GM23338 (cell line): ENCODE measurements at regions not wholly inside any gene's neighbourhood (a gene's known extent, or its start where the extent isn't known, plus 50 kb on each side); places are given as distances from the start of the nearest gene placed in this dataset.

Experiments
- ATAC-seq: fragments of 200-7000 bp; cut with Tn5 transposase; 3 replicates; pipeline ENCODE4 v1.9.1; 2020
- DNase-seq: peaks from one replicate; pipeline ENCODE4 v3.0.0-alpha.2; 2015; ENCODE audit warnings: low spot score
- H2AFZ ChIP-seq: fragments of 200-600 bp; sonication (generic); 2 replicates; pipeline ENCODE4 v1.8.0; 2016; ENCODE audit warnings: antibody characterized with exemption, mild to moderate bottlenecking, moderate library complexity
- H3F3A ChIP-seq: fragments of 200-600 bp; sonication (generic); replicated peaks from 2 replicates; pipeline ENCODE4 v1.8.0; 2017; ENCODE audit warnings: antibody characterized with exemption, mixed run types, low read depth
- H3K27ac ChIP-seq: fragments of 200-600 bp; sonication (generic); 2 replicates; pipeline ENCODE4 v1.6.1; 2016; ENCODE audit warnings: low read depth
- H3K27me3 ChIP-seq: fragments of 200-600 bp; sonication (generic); 2 replicates; pipeline ENCODE4 v1.8.0; 2016; ENCODE audit warnings: mild to moderate bottlenecking, mixed run types, moderate library complexity; ENCODE audit not compliant: insufficient read depth
- H3K36me3 ChIP-seq: fragments of 200-600 bp; sonication (generic); 2 replicates; pipeline ENCODE4 v1.8.0; 2016; ENCODE audit warnings: mild to moderate bottlenecking; ENCODE audit not compliant: insufficient read depth
- H3K4me1 ChIP-seq: fragments of 200-600 bp; sonication (generic); 2 replicates; pipeline ENCODE4 v1.8.0; 2016; ENCODE audit warnings: mild to moderate bottlenecking, moderate library complexity; ENCODE audit not compliant: insufficient read depth
- H3K4me2 ChIP-seq: fragments of 200-600 bp; sonication (generic); 2 replicates; pipeline ENCODE4 v1.7.1; 2017; ENCODE audit warnings: mixed run types
- H3K4me3 ChIP-seq: fragments of 200-600 bp; sonication (generic); 2 replicates; pipeline ENCODE4 v1.6.1; 2016; ENCODE audit warnings: mixed run types
- H3K79me2 ChIP-seq: fragments of 200-600 bp; sonication (generic); replicated peaks from 2 replicates; pipeline ENCODE4 v1.8.0; 2017; ENCODE audit warnings: mild to moderate bottlenecking; ENCODE audit not compliant: insufficient read depth
- H3K9me2 ChIP-seq: fragments of 200-600 bp; sonication (generic); 2 replicates; pipeline ENCODE4 v1.8.0; 2017; ENCODE audit not compliant: insufficient read depth
- H4K20me1 ChIP-seq: fragments of 200-600 bp; sonication (generic); replicated peaks from 2 replicates; pipeline ENCODE4 v1.8.0; 2017; ENCODE audit warnings: mild to moderate bottlenecking; ENCODE audit not compliant: insufficient read depth
- H3K27ac Mint-ChIP-seq: 2 replicates; pipeline ENCODE4 v1.8.0; 2020; ENCODE audit warnings: inconsistent platforms, mild to moderate bottlenecking, moderate library complexity, mixed read lengths
- H3K27me3 Mint-ChIP-seq: 3 replicates; pipeline ENCODE4 v1.8.0; 2022; ENCODE audit warnings: low read depth, mild to moderate bottlenecking, moderate library complexity, mixed read lengths, inconsistent platforms; ENCODE audit not compliant: insufficient read depth, poor library complexity
- H3K36me3 Mint-ChIP-seq: 3 replicates; pipeline ENCODE4 v1.8.0; 2021; ENCODE audit warnings: low read depth, mild to moderate bottlenecking, inconsistent platforms, moderate library complexity, mixed read lengths
- H3K4me1 Mint-ChIP-seq: 3 replicates; pipeline ENCODE4 v1.8.0; 2020; ENCODE audit warnings: mild to moderate bottlenecking, inconsistent platforms, mixed read lengths
- H3K4me3 Mint-ChIP-seq: 3 replicates; pipeline ENCODE4 v1.8.0; 2021; ENCODE audit warnings: moderate library complexity, mild to moderate bottlenecking, inconsistent platforms, mixed read lengths
- H3K9me3 Mint-ChIP-seq: 3 replicates; pipeline ENCODE4 v1.8.0; 2020; ENCODE audit warnings: moderate library complexity, mild to moderate bottlenecking, inconsistent platforms, mixed read lengths
- CREB1 ChIP-seq: fragments of 250-450 bp; sonication (Bioruptor Pico); IDR thresholded peaks from 2 replicates; pipeline ENCODE4 v1.5.0; 2020; ENCODE audit warnings: low read depth, mild to moderate bottlenecking, moderate library complexity
- CTCF ChIP-seq, 2 experiments: fragments of 200-600 bp in 1 of 2; sonication (generic) in 1 of 2; conservative IDR thresholded peaks; 2 replicates each; pipeline versions ENCODE4 v1.5.1 to v1.6.1; 2016 to 2017; ENCODE audit warnings: antibody characterized with exemption in 2 of 2, low read depth in 2 of 2, mild to moderate bottlenecking in 2 of 2, moderate library complexity in 1 of 2
- ETS1 ChIP-seq: IDR thresholded peaks from 2 replicates; pipeline ENCODE4 v1.6.1; 2016; ENCODE audit warnings: antibody characterized with exemption
- EZH2 ChIP-seq: fragments of 200-600 bp; sonication (generic); IDR thresholded peaks from one replicate; pipeline ENCODE4 v1.8.0; 2017; ENCODE audit warnings: antibody characterized with exemption, mild to moderate bottlenecking, low read depth; ENCODE audit not compliant: unreplicated experiment
- EZH2phosphoT487 ChIP-seq: fragments of 200-600 bp; sonication (generic); IDR thresholded peaks from one replicate; pipeline ENCODE4 v1.8.1; 2018; ENCODE audit warnings: antibody characterized with exemption; ENCODE audit not compliant: unreplicated experiment
- JUNB ChIP-seq: IDR thresholded peaks from one replicate; pipeline ENCODE4 v1.6.1; 2016; ENCODE audit warnings: antibody characterized with exemption; ENCODE audit not compliant: unreplicated experiment
- NANOG ChIP-seq: IDR thresholded peaks from 2 replicates; pipeline ENCODE4 v1.6.1; 2016; ENCODE audit warnings: antibody characterized with exemption, borderline replicate concordance
- POLR2AphosphoS5 ChIP-seq: IDR thresholded peaks from 2 replicates; pipeline ENCODE4 v1.6.1; 2016; ENCODE audit warnings: antibody characterized with exemption, low read depth
- REST ChIP-seq: IDR thresholded peaks from one replicate; pipeline ENCODE4 v1.6.1; 2018; ENCODE audit warnings: antibody characterized with exemption; ENCODE audit not compliant: unreplicated experiment
- ZNF331 ChIP-seq: fragments of 250-450 bp; sonication (Bioruptor Pico); IDR thresholded peaks from 2 replicates; pipeline ENCODE4 v1.5.0; 2020; ENCODE audit warnings: low read depth, mild to moderate bottlenecking, moderate library complexity

DNA sequence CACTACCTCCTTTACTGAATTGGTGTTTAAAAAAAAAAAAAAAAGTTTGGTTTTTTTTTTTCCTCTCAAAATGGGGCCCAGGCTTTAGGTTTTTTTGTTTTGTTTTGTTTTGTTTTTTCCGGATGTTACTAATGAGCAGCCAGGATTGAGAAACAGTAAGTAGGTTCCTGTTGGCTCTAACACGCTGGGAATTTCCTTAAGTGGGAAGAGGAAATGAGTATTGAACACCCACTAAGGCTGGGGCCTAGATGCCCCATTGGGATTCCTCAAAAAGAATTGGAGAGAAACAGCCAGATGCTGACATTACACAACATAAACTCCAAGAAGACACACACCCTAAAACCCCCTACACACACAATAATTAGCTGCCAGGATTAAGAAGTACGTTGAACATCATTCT is 102.2 kb upstream of the NANOS1 start (continued):
- no peak for TF ChIP-seq REST
- TF ChIP-seq EZH2phosphoT487: no peak
- TF ChIP-seq CTCF (conservative IDR thresholded peaks at IDR 0.05; ENCODE audit: low read depth in 2 of 2): no peak
- TF ChIP-seq JUNB: no peak
- TF ChIP-seq NANOG: no peak
- no peak for TF ChIP-seq ETS1
- no peak for TF ChIP-seq POLR2AphosphoS5
- TF ChIP-seq ZNF331 (CRISPR knock-in tag): no peak
- no peak for TF ChIP-seq EZH2

GRCh38 chr10:118930614-118931013 is 98.9 kb upstream of the NANOS1 start:
- Histone ChIP-seq H3K9me2 (no peaks in the 10 kb centered on the region), H3K79me2 (no peaks in the 10 kb centered on the region), H3K27me3 (no peaks in the 10 kb centered on the region), H3K4me3 (no peak overlapping the region), H3F3A (no peaks in the 10 kb centered on the region), H3K36me3 (0 out of 2 replicates have a peak, but pooled peaks cover 4% of the 10 kb centered on the region), H3K4me2 (no peak overlapping the region), H2AFZ (no peak overlapping the region), H4K20me1 (no peaks in the 10 kb centered on the region), H3K4me1 (no peaks in the 10 kb centered on the region), H3K27ac (no peak overlapping the region)
- no peak overlapping the region for H3K4me3 Mint-ChIP-seq
- H3K36me3 Mint-ChIP-seq: peaks cover 4% of the 10 kb centered on the region; the same call in 1 of the 3 replicates
- ATAC-seq: no peak
- DNase-seq: no peak
- peaks cover 22% of the 10 kb centered on the region; the same call in 2 of the 3 replicates for H3K9me3 Mint-ChIP-seq
- H3K27ac Mint-ChIP-seq: no peak overlapping the region
- no peaks in the 10 kb centered on the region for H3K27me3 Mint-ChIP-seq
- no peaks in the 10 kb centered on the region for H3K4me1 Mint-ChIP-seq
- TF ChIP-seq POLR2AphosphoS5: no peak
- no peak for TF ChIP-seq CREB1 (CRISPR knock-in tag)
- no peak for TF ChIP-seq REST
- no peak for TF ChIP-seq EZH2phosphoT487
